ENCODE measurements at regions not wholly inside any gene's neighbourhood (a gene's known extent, or its start where the extent isn't known, plus 50 kb on each side); places are given as distances from the start of the nearest gene placed in this dataset.

- H3K36me3 Mint-ChIP-seq: no peaks in the 10 kb centered on the region
- no peak for DNase-seq
- no peaks in the 10 kb centered on the region for H3K27me3 Mint-ChIP-seq
- POLR2A ChIA-PET: no interaction called here
- H3K4me1 Mint-ChIP-seq: peaks cover 0 to 2% (median 0%) of the 10 kb centered on the region in 4 donors
- ATAC-seq: no peak
- no peak overlapping the region for H3K4me3 Mint-ChIP-seq
- H3K9me3 Mint-ChIP-seq: peaks cover 0 to 20% (median 6%) of the 10 kb centered on the region in 9 donors
- H3K27ac Mint-ChIP-seq: no peak overlapping the region
These were observed 183.6 kb upstream of the DLGAP1 start for GRCh38 chr18:4638680-4639079.

DNA sequence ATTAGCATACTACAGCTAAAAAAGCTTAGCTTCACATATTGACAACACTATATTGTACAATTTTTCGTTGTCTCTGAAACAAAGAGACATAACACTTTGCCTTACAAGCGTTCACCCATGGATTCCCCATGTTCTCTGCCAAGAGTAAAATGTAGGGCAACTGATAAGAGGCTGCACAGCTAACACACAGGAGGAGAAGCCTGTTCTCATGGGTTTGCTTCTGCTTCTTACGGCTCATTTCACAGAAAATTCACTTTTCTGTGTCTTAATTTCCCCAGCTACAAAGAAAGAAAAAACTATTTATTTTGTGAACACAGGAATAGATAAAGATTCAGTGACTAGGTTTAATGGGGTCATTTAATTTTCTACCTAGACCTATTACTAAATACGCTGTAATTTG lies 182.8 kb upstream of the DLGAP1 start:
- no peak for DNase-seq
- Mint-ChIP-seq H3K4me3 (no peak overlapping the region), H3K27me3 (peaks cover 0 to under 1% (median 0%) of the 10 kb centered on the region in 5 donors), H3K27ac (no peak overlapping the region), H3K9me3 (peaks cover 0 to 18% (median 6%) of the 10 kb centered on the region in 9 donors), H3K36me3 (peaks cover 0 to under 1% (median 0%) of the 10 kb centered on the region in 3 donors), H3K4me1 (peaks cover 0 to 2% (median 0%) of the 10 kb centered on the region in 4 donors)
- ATAC-seq: no peak
- POLR2A ChIA-PET: no interaction called here

- Mint-ChIP-seq H3K27ac (no peak overlapping the region), H3K4me1 (peaks cover 0 to 2% (median 0%) of the 10 kb centered on the region in 4 donors), H3K36me3 (peaks cover 0 to 5% (median 0%) of the 10 kb centered on the region in 3 donors), H3K4me3 (no peak overlapping the region), H3K9me3 (peaks cover 0 to 24% (median 9%) of the 10 kb centered on the region in 9 donors), H3K27me3 (peaks cover 0 to 4% (median 0%) of the 10 kb centered on the region in 5 donors)
- POLR2A ChIA-PET: no interaction called here
- DNase-seq: no peak
- no peak for ATAC-seq
These were observed 181.9 kb upstream of the DLGAP1 start for GRCh38 chr18:4636967-4637366.

DNA sequence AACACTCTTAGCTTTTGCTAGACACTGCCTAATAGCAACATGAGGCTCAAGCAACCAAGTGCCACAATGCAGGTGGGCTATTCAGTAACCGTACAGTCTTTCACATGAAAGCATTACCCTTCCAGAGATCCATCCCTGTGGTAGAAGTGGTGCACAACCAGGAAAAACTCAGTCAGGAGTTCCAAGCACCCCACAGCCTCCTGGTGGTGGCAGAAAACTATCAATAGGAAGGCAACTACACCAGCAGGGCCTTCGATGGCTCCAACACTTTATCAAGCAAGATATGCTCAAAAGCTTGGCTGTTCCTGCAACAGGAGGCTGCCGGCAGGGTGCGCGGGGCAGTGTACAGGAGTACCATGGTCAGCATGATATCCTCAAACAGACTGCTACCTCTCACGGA lies 176.1 kb upstream of the DLGAP1 start:
- DNase-seq (no peak), ATAC-seq (no peak)
- peaks cover 0 to 5% (median 0%) of the 10 kb centered on the region in 3 donors for H3K36me3 Mint-ChIP-seq
- H3K27ac Mint-ChIP-seq: no peak overlapping the region
- no peaks in the 10 kb centered on the region for H3K4me1 Mint-ChIP-seq
- POLR2A ChIA-PET: no interaction called here
- peaks cover 0 to 4% (median 0%) of the 10 kb centered on the region in 5 donors for H3K27me3 Mint-ChIP-seq
- peaks cover 0 to 28% (median 4%) of the 10 kb centered on the region in 9 donors for H3K9me3 Mint-ChIP-seq
- H3K4me3 Mint-ChIP-seq: no peak overlapping the region

DNA sequence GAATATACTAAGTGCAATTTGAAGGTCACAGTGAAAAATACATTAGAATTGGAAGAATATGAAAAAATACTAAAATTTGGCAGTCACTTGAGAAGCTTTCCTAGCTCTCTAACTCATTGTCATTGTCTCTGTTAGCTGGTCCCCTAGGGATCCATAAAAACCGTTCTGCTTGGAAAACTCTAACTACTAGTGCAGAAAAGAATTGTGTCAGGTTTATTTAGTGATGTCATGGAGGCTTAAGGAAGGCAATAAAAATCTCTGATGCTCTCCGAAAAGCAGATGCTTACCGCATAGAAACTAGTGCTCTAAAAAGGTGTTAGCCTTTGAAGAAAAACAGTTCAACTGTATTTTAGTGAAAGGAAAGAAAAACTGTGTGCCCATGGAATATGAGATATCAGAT lies 150.1 kb upstream of the DLGAP1 start:
- Mint-ChIP-seq H3K36me3 (no peaks in the 10 kb centered on the region), H3K27ac (no peak overlapping the region), H3K27me3 (no peaks in the 10 kb centered on the region), H3K9me3 (peaks cover 0 to 15% (median 6%) of the 10 kb centered on the region in 9 donors), H3K4me1 (no peaks in the 10 kb centered on the region), H3K4me3 (no peak overlapping the region)
- POLR2A ChIA-PET: no interaction called here
- ATAC-seq: no peak
- no peak for DNase-seq

DNA sequence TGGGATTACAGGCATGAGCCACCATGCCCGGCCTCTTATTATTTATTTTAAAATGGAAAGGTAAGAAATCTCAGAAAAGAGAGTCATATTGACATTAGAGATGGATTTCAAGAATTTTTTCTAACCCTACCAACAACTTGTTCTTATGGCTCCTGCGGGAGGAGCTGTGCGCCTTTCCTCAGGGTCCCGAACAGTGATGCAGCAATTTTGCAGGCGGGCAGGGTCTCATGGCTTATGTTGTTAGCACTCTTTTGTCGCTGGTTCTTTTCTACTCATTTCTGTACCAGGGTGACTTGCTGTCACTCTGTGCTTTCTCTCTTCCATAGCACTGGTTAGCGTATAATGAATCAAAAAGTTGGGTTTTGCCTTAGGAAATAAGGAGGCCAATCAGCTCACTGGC lies 148.8 kb upstream of the DLGAP1 start:
- Mint-ChIP-seq H3K4me3 (no peak overlapping the region), H3K27ac (no peak overlapping the region), H3K9me3 (peaks cover 0 to 18% (median 4%) of the 10 kb centered on the region in 9 donors), H3K36me3 (no peaks in the 10 kb centered on the region), H3K27me3 (no peaks in the 10 kb centered on the region), H3K4me1 (no peaks in the 10 kb centered on the region)
- no peak for DNase-seq
- POLR2A ChIA-PET: no interaction called here
- ATAC-seq: no peak

DNA sequence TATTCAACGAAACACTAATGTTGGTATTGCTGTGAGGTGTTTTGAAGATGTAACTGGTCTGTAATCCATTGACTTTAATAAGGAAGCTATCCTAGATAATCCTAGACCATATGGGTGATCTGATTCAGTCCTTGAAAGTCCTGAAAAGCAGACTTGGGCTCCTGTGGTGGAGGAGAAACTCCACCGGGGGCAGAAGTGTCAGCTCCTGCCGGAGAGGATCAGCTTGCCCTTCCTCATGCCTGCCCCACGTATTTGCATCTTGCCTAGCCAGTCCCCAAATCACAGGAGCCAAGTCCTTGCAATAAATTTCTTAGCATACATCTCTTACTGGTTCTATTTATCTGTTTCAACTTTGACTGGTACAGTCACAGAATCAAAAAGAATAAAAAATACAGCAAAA lies 144.2 kb upstream of the DLGAP1 start:
- DNase-seq (no peak), ATAC-seq (no peak)
- POLR2A ChIA-PET: no interaction called here
- H3K27me3 Mint-ChIP-seq: no peaks in the 10 kb centered on the region
- H3K27ac Mint-ChIP-seq: no peak overlapping the region
- no peaks in the 10 kb centered on the region for H3K36me3 Mint-ChIP-seq
- H3K9me3 Mint-ChIP-seq: peaks cover 0 to 24% (median 5%) of the 10 kb centered on the region in 9 donors
- H3K4me3 Mint-ChIP-seq: no peak overlapping the region
- H3K4me1 Mint-ChIP-seq: no peaks in the 10 kb centered on the region

DNA sequence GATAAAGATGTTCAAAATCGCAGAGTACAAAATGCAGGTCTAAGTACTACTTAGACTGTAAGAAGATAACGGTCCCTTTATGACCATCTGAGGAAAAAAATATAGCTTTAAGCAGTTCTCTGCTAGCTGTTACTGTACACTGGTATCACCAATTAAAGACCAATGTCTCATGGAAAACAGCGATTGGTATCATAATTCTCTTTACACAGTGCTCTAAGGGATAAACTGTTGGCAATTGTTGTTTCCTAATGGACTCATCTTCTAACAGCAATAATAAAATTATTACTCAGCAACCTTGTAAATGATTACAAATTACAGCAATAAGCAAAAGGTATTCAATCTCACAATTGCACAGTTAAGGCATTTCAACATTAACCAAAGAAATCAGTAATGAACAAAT lies 142.2 kb upstream of the DLGAP1 start:
- ATAC-seq (no peak), DNase-seq (no peak)
- Mint-ChIP-seq H3K27me3 (no peaks in the 10 kb centered on the region), H3K4me3 (no peak overlapping the region), H3K4me1 (no peaks in the 10 kb centered on the region), H3K27ac (no peak overlapping the region), H3K36me3 (no peaks in the 10 kb centered on the region), H3K9me3 (peaks cover 0 to 26% (median 8%) of the 10 kb centered on the region in 9 donors)
- POLR2A ChIA-PET: no interaction called here

DNA sequence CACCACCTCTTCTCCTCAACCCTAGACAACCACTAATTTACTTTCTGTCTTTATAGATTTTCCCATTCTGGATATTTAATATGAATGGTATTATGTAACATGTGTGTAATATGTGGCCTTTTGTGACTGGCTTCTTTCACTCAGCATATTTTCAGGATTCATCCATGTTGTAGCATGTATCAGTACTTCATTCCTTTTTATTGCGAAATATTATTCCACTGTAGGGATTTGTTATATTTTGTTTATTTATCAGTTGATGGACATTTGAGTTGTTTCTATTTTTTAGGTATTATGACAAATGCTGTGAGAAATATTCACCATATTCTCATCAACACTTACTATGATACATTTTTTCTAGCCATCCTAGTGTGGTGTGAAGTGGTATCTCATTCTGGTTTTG lies 138.8 kb upstream of the DLGAP1 start:
- Mint-ChIP-seq H3K9me3 (peaks cover 0 to 16% (median 6%) of the 10 kb centered on the region in 9 donors), H3K36me3 (no peaks in the 10 kb centered on the region), H3K4me3 (no peak overlapping the region), H3K27ac (no peak overlapping the region), H3K4me1 (no peaks in the 10 kb centered on the region), H3K27me3 (no peaks in the 10 kb centered on the region)
- ATAC-seq (no peak), DNase-seq (no peak)
- POLR2A ChIA-PET: no interaction called here

DNA sequence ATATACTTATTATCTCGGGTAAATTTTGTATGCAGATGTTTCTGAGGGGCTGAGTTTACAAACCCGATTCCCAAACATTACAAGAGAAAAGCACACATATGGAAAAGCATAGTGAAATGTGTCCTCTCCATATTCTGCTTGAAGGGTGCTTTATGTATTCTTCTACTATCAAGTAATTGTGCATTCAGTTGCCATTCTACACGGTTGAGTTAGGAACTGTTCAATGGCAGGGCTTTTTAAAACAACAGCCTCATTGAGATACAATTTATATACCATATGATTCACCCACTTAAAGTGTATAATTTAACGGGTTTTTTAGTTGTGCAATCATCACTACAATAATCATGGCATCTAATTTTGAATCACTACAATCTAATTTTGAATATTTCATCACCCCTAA lies 138.4 kb upstream of the DLGAP1 start:
- H3K4me1 Mint-ChIP-seq: no peaks in the 10 kb centered on the region
- H3K36me3 Mint-ChIP-seq: no peaks in the 10 kb centered on the region
- ATAC-seq (no peak), DNase-seq (no peak)
- POLR2A ChIA-PET: no interaction called here
- peaks cover 0 to 16% (median 6%) of the 10 kb centered on the region in 9 donors for H3K9me3 Mint-ChIP-seq
- H3K27me3 Mint-ChIP-seq: no peaks in the 10 kb centered on the region
- H3K4me3 Mint-ChIP-seq: no peak overlapping the region
- no peak overlapping the region for H3K27ac Mint-ChIP-seq

DNA sequence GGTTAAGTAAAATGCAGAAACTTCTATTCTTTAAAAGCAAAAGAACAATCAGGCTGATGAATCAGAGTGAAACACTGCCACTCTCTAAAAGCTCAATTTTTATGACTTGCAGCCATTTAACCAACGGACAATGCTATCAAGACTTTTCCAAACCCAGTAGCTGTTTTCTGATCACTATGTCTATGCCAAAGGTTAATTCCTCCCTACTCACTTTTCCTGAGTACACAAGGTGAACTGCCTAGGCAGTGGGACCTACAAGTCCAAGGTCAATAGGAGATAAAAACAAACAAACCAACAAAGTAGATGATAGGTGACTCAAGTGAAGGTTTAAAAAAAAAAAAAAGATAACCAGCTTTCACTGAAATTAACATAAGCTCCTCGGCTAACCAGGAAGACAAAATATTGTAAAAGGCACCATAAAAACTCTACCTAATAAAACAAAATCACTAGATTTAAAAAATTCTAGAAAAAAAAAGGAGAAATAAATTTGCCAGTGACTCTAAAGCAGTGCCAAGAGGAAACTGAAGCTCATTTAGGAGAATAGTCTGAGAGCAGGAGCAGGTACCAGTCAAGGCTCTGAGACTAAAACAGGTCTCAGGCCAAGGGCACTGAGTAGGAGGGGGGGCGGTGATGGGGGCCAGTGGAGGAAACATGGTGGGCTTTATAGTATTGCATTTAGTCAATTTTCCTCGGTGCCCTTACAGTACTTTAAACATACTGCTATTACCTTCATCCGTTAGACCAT lies 134.1 kb upstream of the DLGAP1 start:
- no peaks in the 10 kb centered on the region for H3K4me1 Mint-ChIP-seq
- H3K27ac Mint-ChIP-seq: no peak overlapping the region
- peaks cover 0 to 2% (median 0%) of the 10 kb centered on the region in 3 donors for H3K36me3 Mint-ChIP-seq
- H3K4me3 Mint-ChIP-seq: no peak overlapping the region
- POLR2A ChIA-PET: no interaction called here
- no peak for ATAC-seq
- no peaks in the 10 kb centered on the region for H3K27me3 Mint-ChIP-seq
- DNase-seq: no peak
- peaks cover 0 to 13% (median 8%) of the 10 kb centered on the region in 9 donors for H3K9me3 Mint-ChIP-seq

DNA sequence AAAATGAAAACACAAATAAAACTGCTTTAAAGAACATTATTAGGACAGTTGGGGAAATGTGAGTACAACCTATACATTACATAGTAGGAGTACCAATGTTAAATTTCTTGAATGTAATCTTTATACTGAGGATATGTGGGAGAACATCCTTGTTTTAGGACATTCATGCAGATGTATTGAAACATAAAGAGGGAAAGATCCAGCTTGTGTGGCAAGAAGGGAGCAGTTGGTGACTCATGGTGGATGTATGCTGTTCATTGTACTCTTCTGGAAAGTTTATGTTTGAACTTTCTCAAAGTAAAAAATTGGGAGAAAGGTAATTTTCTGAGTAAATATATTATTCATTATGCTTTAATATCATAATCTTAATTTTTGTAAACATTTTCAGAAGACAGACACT lies 132.1 kb upstream of the DLGAP1 start:
- DNase-seq (no peak), ATAC-seq (no peak)
- Mint-ChIP-seq H3K9me3 (peaks cover 0 to 16% (median 8%) of the 10 kb centered on the region in 9 donors), H3K4me3 (no peak overlapping the region), H3K27ac (no peak overlapping the region), H3K27me3 (no peaks in the 10 kb centered on the region), H3K4me1 (no peaks in the 10 kb centered on the region), H3K36me3 (peaks cover 0 to 2% (median under 1%) of the 10 kb centered on the region in 3 donors)
- POLR2A ChIA-PET: no interaction called here

GRCh38 chr18:4586731-4587130 lies 131.6 kb upstream of the DLGAP1 start:
- POLR2A ChIA-PET: no interaction called here
- no peaks in the 10 kb centered on the region for H3K4me1 Mint-ChIP-seq
- H3K27ac Mint-ChIP-seq: no peak overlapping the region
- ATAC-seq: no peak
- H3K9me3 Mint-ChIP-seq: peaks cover 0 to 21% (median 9%) of the 10 kb centered on the region in 9 donors
- no peak for DNase-seq
- no peak overlapping the region for H3K4me3 Mint-ChIP-seq
- H3K27me3 Mint-ChIP-seq: no peaks in the 10 kb centered on the region
- peaks cover 0 to 5% (median 2%) of the 10 kb centered on the region in 3 donors for H3K36me3 Mint-ChIP-seq
